GM12892 (cell line): ENCODE measurements at regions not wholly inside any gene's neighbourhood (a gene's known extent, or its start where the extent isn't known, plus 50 kb on each side); places are given as distances from the start of the nearest gene placed in this dataset.

Source experiments
- POLR2A ChIP-seq: IDR thresholded peaks from 2 replicates; pipeline ENCODE4 v1.6.1; 2011; ENCODE audit warnings: low read depth, low read length, control low read depth
- POLR2AphosphoS5 ChIP-seq: IDR thresholded peaks from 2 replicates; pipeline ENCODE4 v1.6.1; 2011; ENCODE audit warnings: low read depth, low read length, control low read depth

DNA sequence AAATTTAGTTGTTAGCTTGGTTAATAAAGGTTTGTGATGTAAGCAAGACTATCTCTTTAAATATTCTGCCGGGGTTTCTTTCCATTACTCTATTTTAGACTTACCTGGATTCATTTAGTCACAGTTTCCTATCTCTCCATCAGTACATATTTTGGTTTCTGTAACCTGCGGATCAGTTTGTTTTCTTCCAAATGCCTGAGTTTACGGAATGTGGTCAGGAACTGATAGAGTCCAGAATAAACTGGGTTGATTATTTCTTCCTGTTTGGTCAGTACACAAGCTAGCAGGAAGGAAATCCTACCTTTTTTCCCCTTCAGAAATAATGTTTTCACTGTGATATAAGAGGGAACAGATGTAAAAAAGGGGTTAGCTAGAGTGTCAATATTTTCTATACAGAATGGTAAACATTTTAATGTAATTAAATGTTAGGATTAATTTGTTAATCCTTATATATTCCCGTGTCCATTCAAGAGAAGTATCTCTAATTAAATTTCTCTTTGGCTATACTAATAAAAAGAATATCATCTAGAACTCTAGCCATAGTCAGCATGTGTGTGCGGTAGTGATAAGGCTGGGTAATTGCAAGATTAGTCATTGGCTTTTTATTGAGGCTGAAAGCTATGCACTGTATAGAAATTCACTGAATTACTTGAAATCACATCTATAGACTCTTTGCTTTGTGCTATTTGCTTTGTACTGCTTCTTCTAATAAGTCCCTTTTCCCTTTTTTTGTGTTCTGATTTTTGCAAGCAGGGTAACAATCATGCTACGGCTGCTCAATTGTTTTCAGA lies 144.7 kb upstream of the ADGRL4 start:
- no peak for TF ChIP-seq POLR2A
- no peak for TF ChIP-seq POLR2AphosphoS5
